H1 (cell line): ENCODE measurements at regions not wholly inside any gene's neighbourhood (a gene's known extent, or its start where the extent isn't known, plus 50 kb on each side); places are given as distances from the start of the nearest gene placed in this dataset.

Experiments
- CTCF ChIA-PET: fragments of 300-600 bp; sonication (Branson Sonifier 250); formaldehyde crosslinking; loops from one replicate; lab custom pipeline; 2021; ENCODE audit not compliant: partially characterized antibody; lab: Charles Lee
- POLR2A ChIA-PET: fragments of 300-600 bp; sonication (Branson Sonifier 250); formaldehyde crosslinking; loops from one replicate; lab custom pipeline; 2021; ENCODE audit warnings: inconsistent platforms; ENCODE audit not compliant: partially characterized antibody; lab: Charles Lee
- DNase-seq, 2 experiments: peaks; one replicate each; pipeline versions ENCODE4 v3.0.0 to v3.0.0-alpha.2; 2010 to 2022; ENCODE audit warnings: low spot score in 2 of 2, low read depth in 1 of 2, mixed read lengths in 1 of 2
- FAIRE-seq: peaks from 2 replicates; lab custom pipeline; 2011; peaks lifted over from hg19 to GRCh38; lab: Jason Lieb, UNC
- H2AFZ ChIP-seq: 2 replicates; pipeline ENCODE4 v1.8.1; 2012; ENCODE audit warnings: low read length, inconsistent platforms
- H2AK5ac ChIP-seq: 2 replicates; pipeline ENCODE4 v1.6.1; 2013; ENCODE audit warnings: low read depth, low read length
- H2BK120ac ChIP-seq: replicated peaks from 2 replicates; pipeline ENCODE3; 2013; ENCODE audit warnings: low read depth, low read length, inconsistent platforms
- H2BK12ac ChIP-seq: 2 replicates; pipeline ENCODE4 v1.6.1; 2013; ENCODE audit warnings: low read depth, low read length
- H2BK15ac ChIP-seq: 2 replicates; pipeline ENCODE4 v1.6.1; 2013; ENCODE audit warnings: low read length
- H2BK20ac ChIP-seq: 2 replicates; pipeline ENCODE4 v1.6.1; 2013; ENCODE audit warnings: low read length
- H2BK5ac ChIP-seq: 2 replicates; pipeline ENCODE4 v1.6.1; 2013; ENCODE audit warnings: low read depth, low read length
- H3K14ac ChIP-seq: 2 replicates; pipeline ENCODE4 v1.6.1; 2013; ENCODE audit warnings: inconsistent platforms; ENCODE audit not compliant: insufficient read length
- H3K18ac ChIP-seq: 2 replicates; pipeline ENCODE4 v1.6.1; 2013; ENCODE audit warnings: low read length; ENCODE audit errors: extremely low read depth
- H3K23ac ChIP-seq: 2 replicates; pipeline ENCODE4 v1.6.1; 2013; ENCODE audit warnings: inconsistent platforms; ENCODE audit not compliant: insufficient read length
- H3K23me2 ChIP-seq: 2 replicates; pipeline ENCODE4 v1.6.1; 2013; ENCODE audit warnings: low read depth, low read length
- H3K27ac ChIP-seq: 2 replicates; pipeline ENCODE4 v1.6.1; 2011; ENCODE audit warnings: low read depth, low read length, inconsistent platforms
- H3K27me3 ChIP-seq, 4 experiments: replicated peaks in 1 of 4; 1 replicate in 1 of 4; 2 replicates in 3 of 4; pipeline versions ENCODE4 v1.6.1 to v1.8.1; 2011 to 2013; ENCODE audit warnings: low read length in 3 of 4, mild to moderate bottlenecking in 3 of 4, inconsistent platforms in 2 of 4, mixed read lengths in 2 of 4, moderate library complexity in 1 of 4; ENCODE audit not compliant: control insufficient read depth in 3 of 4, insufficient read depth in 3 of 4; ENCODE audit errors: extremely low read depth in 1 of 4
- H3K36me3 ChIP-seq, 4 experiments: 2 replicates each; pipeline versions ENCODE4 v1.6.1 to v1.8.1; 2011 to 2013; ENCODE audit warnings: mild to moderate bottlenecking in 4 of 4, low read length in 3 of 4, moderate library complexity in 2 of 4, control low read depth in 1 of 4, inconsistent platforms in 1 of 4; ENCODE audit not compliant: insufficient read depth in 4 of 4, control insufficient read depth in 2 of 4
- H3K4ac ChIP-seq: replicated peaks from 2 replicates; pipeline ENCODE3; 2013; ENCODE audit warnings: low read length, low read depth, mixed read lengths, inconsistent platforms; ENCODE audit not compliant: insufficient read length
- H3K4me1 ChIP-seq, 4 experiments: replicated peaks in 1 of 4; 1 replicate in 1 of 4; 2 replicates in 3 of 4; pipeline versions ENCODE4 v1.6.1 to v1.8.1; 2011 to 2013; ENCODE audit warnings: low read length in 3 of 4, inconsistent platforms in 2 of 4, mixed read lengths in 1 of 4; ENCODE audit not compliant: insufficient read depth in 4 of 4, control insufficient read depth in 3 of 4
- H3K4me2 ChIP-seq, 2 experiments: 2 replicates each; pipeline versions ENCODE4 v1.6.1 to v1.8.1; 2011 to 2013; ENCODE audit warnings: low read depth in 2 of 2, low read length in 2 of 2, control low read depth in 1 of 2, inconsistent platforms in 1 of 2, mild to moderate bottlenecking in 1 of 2; ENCODE audit not compliant: insufficient read depth in 1 of 2
- H3K4me3 ChIP-seq, 4 experiments: fragments of 200-600, 300-600 bp in 1 of 4; sonication (generic), shearing (Covaris generic), sonication (Bioruptor Twin) in 1 of 4; 2 replicates each; pipeline versions ENCODE4 v1.5.1 to v1.8.1; 2011 to 2016; ENCODE audit warnings: low read length in 4 of 4, low read depth in 3 of 4, control low read depth in 2 of 4, inconsistent platforms in 2 of 4, mild to moderate bottlenecking in 2 of 4, mixed read lengths in 1 of 4, moderate library complexity in 1 of 4; ENCODE audit not compliant: insufficient read depth in 2 of 4; ENCODE audit errors: extremely low read depth in 1 of 4
- H3K56ac ChIP-seq: replicated peaks from 2 replicates; pipeline ENCODE3; 2013; ENCODE audit warnings: low read depth, mild to moderate bottlenecking, mixed read lengths, low read length, inconsistent platforms; ENCODE audit not compliant: insufficient read length
- H3K79me1 ChIP-seq: 2 replicates; pipeline ENCODE4 v1.6.1; 2013; ENCODE audit warnings: low read depth, low read length, control low read depth
- H3K79me2 ChIP-seq, 2 experiments: 2 replicates each; pipeline versions ENCODE4 v1.6.1 to v1.8.1; 2012 to 2013; ENCODE audit warnings: low read length in 2 of 2, mild to moderate bottlenecking in 2 of 2, inconsistent platforms in 1 of 2; ENCODE audit not compliant: insufficient read depth in 2 of 2, control insufficient read depth in 1 of 2
- H3K9ac ChIP-seq, 4 experiments: replicated peaks in 1 of 4; 1 replicate in 1 of 4; 2 replicates in 3 of 4; pipeline versions ENCODE4 v1.6.1 to v1.8.1; 2011 to 2013; ENCODE audit warnings: low read depth in 3 of 4, low read length in 3 of 4, control low read depth in 2 of 4, mild to moderate bottlenecking in 2 of 4, moderate library complexity in 2 of 4, inconsistent platforms in 1 of 4; ENCODE audit errors: extremely low read depth in 1 of 4
- H3K9me3 ChIP-seq, 2 experiments: 2 replicates each; pipeline versions ENCODE4 v1.6.1 to v1.8.1; 2012 to 2013; ENCODE audit warnings: mild to moderate bottlenecking in 2 of 2, moderate library complexity in 2 of 2, control low read depth in 1 of 2, inconsistent platforms in 1 of 2, low read depth in 1 of 2, low read length in 1 of 2, mixed read lengths in 1 of 2; ENCODE audit not compliant: insufficient read depth in 2 of 2
- H4K20me1 ChIP-seq, 2 experiments: replicated peaks in 1 of 2; 2 replicates each; pipeline versions ENCODE3 to v1.8.1; 2011 to 2013; ENCODE audit warnings: inconsistent platforms in 2 of 2, low read length in 2 of 2, mild to moderate bottlenecking in 1 of 2; ENCODE audit not compliant: insufficient read depth in 2 of 2, control insufficient read depth in 1 of 2
- H4K5ac ChIP-seq: 2 replicates; pipeline ENCODE4 v1.6.1; 2013; ENCODE audit warnings: low read length, low read depth, mixed read lengths, inconsistent platforms; ENCODE audit not compliant: insufficient read length
- H4K8ac ChIP-seq: 2 replicates; pipeline ENCODE4 v1.8.0; 2013; ENCODE audit warnings: mild to moderate bottlenecking, moderate library complexity, low read length, inconsistent platforms; ENCODE audit not compliant: insufficient read depth; ENCODE audit errors: extremely low read depth
- H4K91ac ChIP-seq: replicated peaks from 2 replicates; pipeline ENCODE3; 2013; ENCODE audit warnings: low read length, mixed read lengths, inconsistent platforms; ENCODE audit not compliant: insufficient read length
- JUND ChIP-seq: IDR thresholded peaks from 2 replicates; pipeline ENCODE4 v1.6.1; 2011; ENCODE audit warnings: mild to moderate bottlenecking, improper control_type of control experiment, low read length
- RAD21 ChIP-seq, 2 experiments: IDR thresholded peaks in 1 of 2; conservative IDR thresholded peaks in 1 of 2; 2 replicates each; pipeline ENCODE4 v1.6.1; 2011; ENCODE audit warnings: low read depth in 2 of 2, low read length in 2 of 2, improper control_type of control experiment in 1 of 2, inconsistent platforms in 1 of 2, mild to moderate bottlenecking in 1 of 2, moderate library complexity in 1 of 2
- WGBS, 2 experiments: shearing (Covaris generic) in 1 of 2; methylation state at CpG; one replicate each; pipeline versions ENCODE4 v1.1.6 to v1.1.7; 2013 to 2015; ENCODE audit warnings: low lambda C conversion rate in 2 of 2, mixed read lengths in 2 of 2, inconsistent platforms in 1 of 2, low coverage in 1 of 2, missing lambda C conversion rate in 1 of 2; ENCODE audit not compliant: insufficient replicate concordance in 2 of 2, insufficient coverage in 1 of 2, insufficient read length in 1 of 2; ENCODE audit errors: extremely low coverage in 1 of 2, missing lambda C conversion rate in 1 of 2; 5-methylcytosine and 5-hydroxymethylcytosine counted together
- TF ChIP-seq, protein P1 (sequence below), 3 experiments: IDR thresholded peaks; 1 replicate in 2 of 3; 2 replicates in 1 of 3; pipeline versions ENCODE4 v1.5.1 to v1.6.1; 2011; ENCODE audit warnings: low read length in 3 of 3, mild to moderate bottlenecking in 3 of 3, inconsistent platforms in 2 of 3, low read depth in 1 of 3, moderate library complexity in 1 of 3; ENCODE audit not compliant: insufficient read depth in 1 of 3; ENCODE audit errors: control extremely low read depth in 1 of 3

DNA sequence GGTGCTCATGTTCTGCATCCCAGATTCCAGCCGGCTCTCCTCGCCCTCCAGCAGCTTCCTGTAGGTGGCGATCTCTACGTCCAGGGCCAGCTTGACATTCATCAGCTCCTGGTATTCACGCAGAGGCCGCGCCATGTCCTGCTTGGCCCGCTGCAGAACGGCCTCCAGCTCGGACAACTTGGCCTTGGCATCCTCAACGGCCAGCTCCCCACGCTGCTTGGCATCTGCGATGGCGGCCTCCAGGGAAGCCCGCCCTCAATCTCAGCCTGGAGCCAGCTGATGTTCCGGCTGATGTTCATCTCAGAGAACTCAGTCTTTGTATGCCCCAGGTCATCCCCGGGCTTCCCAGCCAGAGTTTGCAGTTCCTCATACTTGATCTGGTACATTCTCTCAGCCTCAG, 431.8 kb upstream of the DIPK2B start:
- Histone ChIP-seq H3K79me1 (no peaks in the 10 kb centered on the region), H3K27ac (no peak overlapping the region), H2BK5ac (no peak overlapping the region), H3K4me2 (no peak overlapping the region), H4K20me1 (no peaks in the 10 kb centered on the region), H3K56ac (no peak overlapping the region), H3K18ac (no peak overlapping the region), H2BK12ac (no peak overlapping the region), H2BK20ac (no peak overlapping the region), H3K9ac (no peak overlapping the region), H2AK5ac (no peak overlapping the region), H3K23ac (no peak overlapping the region), H3K14ac (no peak overlapping the region), H2AFZ (no peak overlapping the region), H3K27me3 (no peaks in the 10 kb centered on the region), H4K5ac (no peak overlapping the region), H3K4me1 (no peaks in the 10 kb centered on the region), H3K4me3 (no peak overlapping the region), H4K8ac (no peak overlapping the region), H3K36me3 (no peaks in the 10 kb centered on the region), H3K9me3 (no peaks in the 10 kb centered on the region; a peak in 1 of 4 replicates), H2BK15ac (no peak overlapping the region), H3K23me2 (no peaks in the 10 kb centered on the region), H4K91ac (no peak overlapping the region), H2BK120ac (no peak overlapping the region), H3K4ac (no peak overlapping the region), H3K79me2 (no peaks in the 10 kb centered on the region)
- ChIA-PET POLR2A (no interaction called here), CTCF (interaction anchor here (0.7 to 1.6 kb wide), 4 partner anchors 9 to 118 kb away, joined by 3 to 5 read pairs (median 4); no protein-coding TSS in a partner anchor)
- FAIRE-seq (no peak), DNase-seq (peak in 1 of 2 experiments; percentile 41)
- TF ChIP-seq, protein P1, sequence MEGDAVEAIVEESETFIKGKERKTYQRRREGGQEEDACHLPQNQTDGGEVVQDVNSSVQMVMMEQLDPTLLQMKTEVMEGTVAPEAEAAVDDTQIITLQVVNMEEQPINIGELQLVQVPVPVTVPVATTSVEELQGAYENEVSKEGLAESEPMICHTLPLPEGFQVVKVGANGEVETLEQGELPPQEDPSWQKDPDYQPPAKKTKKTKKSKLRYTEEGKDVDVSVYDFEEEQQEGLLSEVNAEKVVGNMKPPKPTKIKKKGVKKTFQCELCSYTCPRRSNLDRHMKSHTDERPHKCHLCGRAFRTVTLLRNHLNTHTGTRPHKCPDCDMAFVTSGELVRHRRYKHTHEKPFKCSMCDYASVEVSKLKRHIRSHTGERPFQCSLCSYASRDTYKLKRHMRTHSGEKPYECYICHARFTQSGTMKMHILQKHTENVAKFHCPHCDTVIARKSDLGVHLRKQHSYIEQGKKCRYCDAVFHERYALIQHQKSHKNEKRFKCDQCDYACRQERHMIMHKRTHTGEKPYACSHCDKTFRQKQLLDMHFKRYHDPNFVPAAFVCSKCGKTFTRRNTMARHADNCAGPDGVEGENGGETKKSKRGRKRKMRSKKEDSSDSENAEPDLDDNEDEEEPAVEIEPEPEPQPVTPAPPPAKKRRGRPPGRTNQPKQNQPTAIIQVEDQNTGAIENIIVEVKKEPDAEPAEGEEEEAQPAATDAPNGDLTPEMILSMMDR (IDR thresholded peaks at IDR 0.05; ENCODE audit: control extremely low read depth in 1 of 3, insufficient read depth in 1 of 3, low read depth in 1 of 3, low read length in 3 of 3) = peak; percentile 14 to 38 (median 32)
- TF ChIP-seq RAD21 (IDR thresholded peaks at IDR 0.05 in 1 of 2, conservative IDR thresholded peaks at IDR 0.05 in 1 of 2; ENCODE audit: low read depth in 2 of 2, low read length in 2 of 2) (peak in 1 of 2 experiments; percentile 30; a peak in 1 of 4 replicates), JUND (no peak)
- WGBS, 2 experiments = 93% methylated on average over 10 of the region's 17 CpGs; no CpG with 5 or more reads in 1 of the 2 experiments
